ENCODE measurements at regions not wholly inside any gene's neighbourhood (a gene's known extent, or its start where the extent isn't known, plus 50 kb on each side); places are given as distances from the start of the nearest gene placed in this dataset.

DNA sequence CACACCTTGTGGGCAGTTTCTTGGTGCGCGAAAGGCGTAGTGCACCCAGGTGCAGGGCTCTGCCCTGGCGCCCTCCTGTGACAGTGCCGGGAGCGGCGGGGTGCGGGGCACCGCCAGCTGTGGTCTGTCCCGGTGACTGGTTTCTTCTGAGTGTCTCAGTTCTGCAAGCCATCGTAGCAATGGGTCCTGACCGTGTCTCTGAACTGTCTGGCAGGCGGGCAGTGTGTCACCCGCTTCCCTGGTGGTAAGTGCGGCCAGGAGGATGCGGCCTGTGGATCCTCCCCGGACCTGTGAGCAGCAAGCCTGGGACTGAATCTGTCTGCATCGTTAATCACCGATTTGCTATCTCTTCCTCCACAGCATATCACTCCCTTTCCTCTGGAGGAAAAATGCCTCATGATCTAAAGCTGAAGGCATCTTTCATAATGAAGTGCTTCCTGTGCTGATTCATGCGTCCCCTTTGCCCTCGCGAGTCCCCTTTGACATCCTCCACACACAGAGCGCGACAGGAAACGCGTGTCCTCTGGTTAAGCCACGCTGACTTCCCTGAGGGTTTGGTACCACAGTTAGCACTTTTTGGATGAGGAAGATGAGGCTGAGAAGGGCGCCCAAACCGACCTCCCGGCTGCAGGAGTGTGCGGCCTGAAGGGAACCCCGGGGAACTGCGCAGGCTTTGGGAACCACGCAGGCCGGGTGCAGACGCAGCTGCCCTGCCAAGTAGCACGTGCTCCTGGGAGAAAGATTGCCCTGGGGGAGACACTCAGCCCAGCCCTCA is 416.0 kb upstream of the HS6ST1 start:
- no peaks in the 10 kb centered on the region for H3K36me3 ChIP-seq (replicated peaks; ENCODE audit: insufficient read depth, low read depth)
- peaks cover 4% of the 10 kb centered on the region for H3K4me1 ChIP-seq (ENCODE audit: insufficient read depth)
- WGBS (ENCODE audit: low lambda C conversion rate, missing lambda C conversion rate): 91% methylated on average over 37 of the region's 37 CpGs
- no peaks in the 10 kb centered on the region for H3K79me2 ChIP-seq
- no peaks in the 10 kb centered on the region for H4K20me1 ChIP-seq (ENCODE audit: insufficient read depth, poor library complexity, severe bottlenecking)
- DNase-seq (ENCODE audit: low spot score): no peak
- no peaks in the 10 kb centered on the region for H3K9me3 ChIP-seq (ENCODE audit: low read depth)
- H3K4me3 ChIP-seq: no peak overlapping the region
- TF ChIP-seq EZH2 (IDR thresholded peaks at IDR 0.05; ENCODE audit: borderline replicate concordance): no peak
- TF ChIP-seq, protein P1, sequence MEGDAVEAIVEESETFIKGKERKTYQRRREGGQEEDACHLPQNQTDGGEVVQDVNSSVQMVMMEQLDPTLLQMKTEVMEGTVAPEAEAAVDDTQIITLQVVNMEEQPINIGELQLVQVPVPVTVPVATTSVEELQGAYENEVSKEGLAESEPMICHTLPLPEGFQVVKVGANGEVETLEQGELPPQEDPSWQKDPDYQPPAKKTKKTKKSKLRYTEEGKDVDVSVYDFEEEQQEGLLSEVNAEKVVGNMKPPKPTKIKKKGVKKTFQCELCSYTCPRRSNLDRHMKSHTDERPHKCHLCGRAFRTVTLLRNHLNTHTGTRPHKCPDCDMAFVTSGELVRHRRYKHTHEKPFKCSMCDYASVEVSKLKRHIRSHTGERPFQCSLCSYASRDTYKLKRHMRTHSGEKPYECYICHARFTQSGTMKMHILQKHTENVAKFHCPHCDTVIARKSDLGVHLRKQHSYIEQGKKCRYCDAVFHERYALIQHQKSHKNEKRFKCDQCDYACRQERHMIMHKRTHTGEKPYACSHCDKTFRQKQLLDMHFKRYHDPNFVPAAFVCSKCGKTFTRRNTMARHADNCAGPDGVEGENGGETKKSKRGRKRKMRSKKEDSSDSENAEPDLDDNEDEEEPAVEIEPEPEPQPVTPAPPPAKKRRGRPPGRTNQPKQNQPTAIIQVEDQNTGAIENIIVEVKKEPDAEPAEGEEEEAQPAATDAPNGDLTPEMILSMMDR (IDR thresholded peaks at IDR 0.05; ENCODE audit: poor library complexity): no peak
- TF ChIP-seq EZH2phosphoT487 (IDR thresholded peaks at IDR 0.05; ENCODE audit: low read depth, severe bottlenecking, unreplicated experiment): no peak
- H3K27me3 ChIP-seq: no peaks in the 10 kb centered on the region
- no peaks in the 10 kb centered on the region for H3K9me2 ChIP-seq (replicated peaks; ENCODE audit: insufficient read depth)
- H2AFZ ChIP-seq: no peak overlapping the region
- H3K27ac ChIP-seq: no peak overlapping the region
- H3K4me2 ChIP-seq: no peak overlapping the region

DNA sequence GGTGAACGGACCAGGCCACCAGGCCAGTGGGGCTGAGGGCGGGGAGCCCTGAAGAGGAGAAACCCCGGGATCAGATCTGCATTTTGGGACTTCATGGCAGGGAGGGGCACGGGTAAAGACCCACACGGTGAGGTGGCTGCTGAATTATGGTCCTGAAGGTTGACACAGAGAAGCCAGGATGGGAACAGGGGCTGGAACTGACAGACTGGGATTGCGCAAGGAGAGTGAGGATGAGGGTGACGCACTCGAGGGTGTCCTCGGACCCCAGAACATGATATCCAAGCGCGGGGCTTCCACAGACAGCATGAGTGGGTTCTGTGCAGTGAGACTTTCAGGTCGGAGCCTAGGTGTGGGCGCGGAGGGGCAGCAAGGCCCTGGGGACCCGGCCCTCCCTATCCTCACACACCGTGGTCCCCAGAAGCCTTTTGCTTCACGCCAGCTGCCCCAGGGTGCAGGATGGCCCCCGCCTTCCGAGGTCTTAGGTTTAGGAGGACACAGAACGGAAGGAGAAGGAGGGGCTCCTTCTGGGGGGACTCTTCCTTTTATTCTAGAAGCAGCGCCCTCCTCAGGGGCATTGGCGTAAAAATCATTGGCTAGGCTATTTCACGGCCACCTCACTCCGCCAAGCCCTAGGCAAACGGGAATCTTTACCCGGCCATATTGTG is 416.8 kb upstream of the HS6ST1 start:
- Histone ChIP-seq H3K4me1 (ENCODE audit: insufficient read depth) (peaks cover 4% of the 10 kb centered on the region), H4K20me1 (ENCODE audit: insufficient read depth, poor library complexity, severe bottlenecking) (no peaks in the 10 kb centered on the region), H3K9me2 (replicated peaks; ENCODE audit: insufficient read depth) (no peaks in the 10 kb centered on the region), H2AFZ (no peak overlapping the region), H3K27ac (no peak overlapping the region), H3K4me2 (no peak overlapping the region), H3K79me2 (no peaks in the 10 kb centered on the region), H3K27me3 (no peaks in the 10 kb centered on the region), H3K9me3 (ENCODE audit: low read depth) (no peaks in the 10 kb centered on the region), H3K4me3 (no peak overlapping the region), H3K36me3 (replicated peaks; ENCODE audit: insufficient read depth, low read depth) (no peaks in the 10 kb centered on the region)
- no peak for DNase-seq (ENCODE audit: low spot score)
- TF ChIP-seq EZH2 (IDR thresholded peaks at IDR 0.05; ENCODE audit: borderline replicate concordance): no peak
- TF ChIP-seq EZH2phosphoT487 (IDR thresholded peaks at IDR 0.05; ENCODE audit: low read depth, severe bottlenecking, unreplicated experiment): no peak
- TF ChIP-seq, protein P1 (IDR thresholded peaks at IDR 0.05; ENCODE audit: poor library complexity): no peak
- WGBS (ENCODE audit: low lambda C conversion rate, missing lambda C conversion rate): 91% methylated on average over 26 of the region's 26 CpGs

DNA sequence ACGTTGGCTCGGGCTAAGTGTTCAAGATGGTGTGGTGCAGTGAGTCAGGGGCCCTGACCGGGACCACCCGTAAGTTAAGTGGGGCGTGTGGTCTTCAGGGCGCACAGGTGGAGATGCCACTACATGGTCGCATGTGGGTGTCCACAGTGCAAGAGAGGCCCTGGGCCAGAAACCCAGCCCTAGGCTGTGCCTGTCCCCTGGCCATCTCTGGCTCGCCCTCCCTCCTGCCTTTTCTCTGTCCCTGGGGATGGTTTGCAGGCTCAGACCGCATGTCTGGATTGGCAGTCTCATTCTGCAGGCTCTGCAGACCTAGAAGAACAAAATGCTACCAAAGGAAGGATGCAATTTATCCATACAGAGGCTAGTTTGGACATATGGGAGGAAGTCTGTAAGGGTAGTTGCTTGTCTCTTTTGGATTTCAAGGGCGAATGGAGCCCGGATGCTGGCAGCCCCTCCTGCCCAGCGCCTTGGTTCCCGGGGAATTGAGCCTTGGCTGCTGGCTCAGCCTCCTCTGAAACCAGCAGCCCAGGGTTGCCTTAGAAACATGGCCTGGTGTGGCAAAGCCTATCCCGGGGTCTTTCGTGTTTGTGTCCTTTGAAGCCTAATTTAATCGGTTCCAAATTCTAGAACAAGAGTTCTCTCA is 417.5 kb upstream of the HS6ST1 start:
- H3K4me1 ChIP-seq (ENCODE audit: insufficient read depth): peaks cover 4% of the 10 kb centered on the region
- H3K9me3 ChIP-seq (ENCODE audit: low read depth): no peaks in the 10 kb centered on the region
- no peak overlapping the region for H3K4me3 ChIP-seq
- H4K20me1 ChIP-seq (ENCODE audit: insufficient read depth, poor library complexity, severe bottlenecking): no peaks in the 10 kb centered on the region
- no peaks in the 10 kb centered on the region for H3K36me3 ChIP-seq (replicated peaks; ENCODE audit: insufficient read depth, low read depth)
- H2AFZ ChIP-seq: peak overlapping the region; percentile 60
- DNase-seq (ENCODE audit: low spot score): no peak
- peak overlapping the region; percentile 87 for H3K4me2 ChIP-seq
- H3K9me2 ChIP-seq (replicated peaks; ENCODE audit: insufficient read depth): no peaks in the 10 kb centered on the region
- TF ChIP-seq EZH2 (IDR thresholded peaks at IDR 0.05; ENCODE audit: borderline replicate concordance) (no peak), EZH2phosphoT487 (IDR thresholded peaks at IDR 0.05; ENCODE audit: low read depth, severe bottlenecking, unreplicated experiment) (no peak)
- TF ChIP-seq, protein P1 (IDR thresholded peaks at IDR 0.05; ENCODE audit: poor library complexity): no peak
- H3K27me3 ChIP-seq: no peaks in the 10 kb centered on the region
- no peaks in the 10 kb centered on the region for H3K79me2 ChIP-seq
- WGBS (ENCODE audit: low lambda C conversion rate, missing lambda C conversion rate): 72% methylated on average over 16 of the region's 16 CpGs
- no peak overlapping the region for H3K27ac ChIP-seq
